Endothelial cell of umbilical vein (primary cell): ENCODE measurements at regions not wholly inside any gene's neighbourhood (a gene's known extent, or its start where the extent isn't known, plus 50 kb on each side); places are given as distances from the start of the nearest gene placed in this dataset.

Experiments
- BruUV-seq: library from RNA; stranded (reverse); fragments of 400-500 nt; replicated peaks from 2 replicates; lab custom pipeline; 2021; lab: Mats Ljungman, UMichigan
- CTCF ChIA-PET: fragments of 300-600, 350-600 bp; sonication (Branson Sonifier 250); formaldehyde crosslinking; loops from one replicate; lab custom pipeline; 2021; ENCODE audit warnings: antibody characterized with exemption, inconsistent platforms; lab: Charles Lee
- POLR2A ChIA-PET: fragments of 300-600, 350-600 bp; sonication (Branson Sonifier 250); formaldehyde crosslinking; loops from one replicate; lab custom pipeline; 2021; ENCODE audit warnings: antibody characterized with exemption, inconsistent platforms; lab: Charles Lee
- DNase-seq: peaks from one replicate; pipeline ENCODE4 v3.0.0-alpha.2; 2011; ENCODE audit warnings: low read depth, low spot score
- FAIRE-seq: peaks from 2 replicates; lab custom pipeline; 2011; peaks lifted over from hg19 to GRCh38; lab: Jason Lieb, UNC
- H2AFZ ChIP-seq: 2 replicates; pipeline ENCODE4 v1.6.0; 2012; ENCODE audit warnings: low read depth, low read length, control low read depth, inconsistent platforms
- H3K27ac ChIP-seq: 2 replicates; pipeline ENCODE4 v1.5.1; 2011; ENCODE audit warnings: low read depth, mild to moderate bottlenecking, control low read depth, low read length, moderate library complexity; ENCODE audit not compliant: insufficient read depth
- H3K27me3 ChIP-seq, 2 experiments: 2 replicates each; pipeline versions ENCODE4 v1.6.0 to v1.6.1; 2011; ENCODE audit warnings: low read length in 2 of 2, mixed read lengths in 1 of 2; ENCODE audit not compliant: control insufficient read depth in 2 of 2, insufficient read depth in 2 of 2
- H3K36me3 ChIP-seq, 2 experiments: 2 replicates in 1 of 2; 3 replicates in 1 of 2; pipeline ENCODE4 v1.5.1; 2011; ENCODE audit warnings: low read length in 2 of 2, mild to moderate bottlenecking in 1 of 2, moderate library complexity in 1 of 2; ENCODE audit not compliant: control insufficient read depth in 2 of 2, insufficient read depth in 2 of 2; ENCODE audit errors: extremely low read depth in 1 of 2
- H3K4me1 ChIP-seq: 3 replicates; pipeline ENCODE4 v1.5.1; 2011; ENCODE audit warnings: mild to moderate bottlenecking, low read length; ENCODE audit not compliant: control insufficient read depth, insufficient read depth; ENCODE audit errors: extremely low read depth
- H3K4me2 ChIP-seq: 2 replicates; pipeline ENCODE4 v1.6.1; 2011; ENCODE audit warnings: low read length, control low read depth, mixed read lengths; ENCODE audit not compliant: insufficient read depth
- H3K4me3 ChIP-seq, 3 experiments: fragments of 200-600 bp in 1 of 3; sonication (generic), shearing (Covaris generic) in 1 of 3; replicated peaks in 1 of 3; 2 replicates each; pipeline ENCODE4 v1.5.1; 2011 to 2016; ENCODE audit warnings: control low read depth in 3 of 3, low read length in 3 of 3, mild to moderate bottlenecking in 2 of 3, inconsistent platforms in 1 of 3, low read depth in 1 of 3, moderate library complexity in 1 of 3; ENCODE audit not compliant: insufficient read depth in 1 of 3
- H3K79me2 ChIP-seq: 2 replicates; pipeline ENCODE4 v1.6.0; 2012; ENCODE audit warnings: low read length, inconsistent platforms; ENCODE audit not compliant: control insufficient read depth, insufficient read depth
- H3K9ac ChIP-seq: replicated peaks from 2 replicates; pipeline ENCODE3; 2011; ENCODE audit warnings: low read length, control low read depth; ENCODE audit not compliant: insufficient read depth; ENCODE audit errors: extremely low read depth
- H3K9me1 ChIP-seq: replicated peaks from 3 replicates; pipeline ENCODE4 v1.6.0; 2011; ENCODE audit warnings: mild to moderate bottlenecking, low read length; ENCODE audit not compliant: control insufficient read depth, insufficient read depth; ENCODE audit errors: extremely low read depth
- H3K9me3 ChIP-seq: replicated peaks from 2 replicates; pipeline ENCODE4 v1.5.1; 2012; ENCODE audit warnings: low read length, inconsistent platforms; ENCODE audit not compliant: control insufficient read depth, insufficient read depth
- H4K20me1 ChIP-seq: replicated peaks from 2 replicates; pipeline ENCODE3; 2011; ENCODE audit warnings: mild to moderate bottlenecking, low read length; ENCODE audit not compliant: control insufficient read depth, insufficient read depth; ENCODE audit errors: extremely low read depth
- EZH2 ChIP-seq: IDR thresholded peaks from 2 replicates; pipeline ENCODE4 v1.6.1; 2012; ENCODE audit warnings: borderline replicate concordance, low read depth, mild to moderate bottlenecking, moderate library complexity, low read length, inconsistent platforms; ENCODE audit not compliant: severe bottlenecking
- FOS ChIP-seq: IDR thresholded peaks from 2 replicates; pipeline ENCODE4 v1.6.1; 2011; ENCODE audit warnings: mild to moderate bottlenecking, low read length, moderate library complexity, borderline replicate concordance; ENCODE audit not compliant: insufficient read depth
- GATA2 ChIP-seq: IDR thresholded peaks from 2 replicates; pipeline ENCODE4 v1.7.0; 2011; ENCODE audit warnings: low read depth, mild to moderate bottlenecking, moderate library complexity, mixed read lengths, low read length; ENCODE audit not compliant: insufficient read length, insufficient read depth
- JUN ChIP-seq: IDR thresholded peaks from 2 replicates; pipeline ENCODE4 v1.6.1; 2011; ENCODE audit warnings: borderline replicate concordance, low read depth; ENCODE audit not compliant: insufficient read length, insufficient read depth
- MYC ChIP-seq: IDR thresholded peaks from one replicate; pipeline ENCODE4 v1.6.1; 2011; ENCODE audit warnings: mild to moderate bottlenecking, low read depth, low read length
- POLR2A ChIP-seq: IDR thresholded peaks from 2 replicates; pipeline ENCODE4 v1.6.1; 2012; ENCODE audit warnings: low read depth, mild to moderate bottlenecking, control low read depth, low read length
- POLR2AphosphoS5 ChIP-seq: IDR thresholded peaks from 2 replicates; pipeline ENCODE4 v1.6.1; 2012; ENCODE audit warnings: low read depth, mild to moderate bottlenecking, control low read depth, low read length, moderate library complexity; ENCODE audit not compliant: insufficient read depth
- dilution Hi-C: fragments of 300-500 bp; cut with MboI; formaldehyde crosslinking; loops from one replicate; pipeline ENCODE4 v1.15.0; 2019; ENCODE audit warnings: low sequenced_read_pairs; ENCODE audit not compliant: extremely low pct_ligation_motif_present
- intact Hi-C: fragments of 100-400 bp; cut with micrococcal nuclease; formaldehyde crosslinking; loops from one replicate; pipeline ENCODE4 v1.10.0; 2022
- TF ChIP-seq, protein P1 (sequence below), 2 donors: IDR thresholded peaks; 1 replicate in 1 of 2; 2 replicates in 1 of 2; pipeline ENCODE4 v1.5.1; 2011; ENCODE audit warnings: low read length in 2 of 2, mild to moderate bottlenecking in 2 of 2, moderate library complexity in 2 of 2, control low read depth in 1 of 2, inconsistent platforms in 1 of 2, low read depth in 1 of 2; ENCODE audit not compliant: insufficient read depth in 1 of 2; ENCODE audit errors: extremely low read depth in 1 of 2
- TF ChIP-seq, protein P2 (sequence below): IDR thresholded peaks from 2 replicates; pipeline ENCODE4 v1.6.1; 2011; ENCODE audit not compliant: insufficient read depth, insufficient read length

DNA sequence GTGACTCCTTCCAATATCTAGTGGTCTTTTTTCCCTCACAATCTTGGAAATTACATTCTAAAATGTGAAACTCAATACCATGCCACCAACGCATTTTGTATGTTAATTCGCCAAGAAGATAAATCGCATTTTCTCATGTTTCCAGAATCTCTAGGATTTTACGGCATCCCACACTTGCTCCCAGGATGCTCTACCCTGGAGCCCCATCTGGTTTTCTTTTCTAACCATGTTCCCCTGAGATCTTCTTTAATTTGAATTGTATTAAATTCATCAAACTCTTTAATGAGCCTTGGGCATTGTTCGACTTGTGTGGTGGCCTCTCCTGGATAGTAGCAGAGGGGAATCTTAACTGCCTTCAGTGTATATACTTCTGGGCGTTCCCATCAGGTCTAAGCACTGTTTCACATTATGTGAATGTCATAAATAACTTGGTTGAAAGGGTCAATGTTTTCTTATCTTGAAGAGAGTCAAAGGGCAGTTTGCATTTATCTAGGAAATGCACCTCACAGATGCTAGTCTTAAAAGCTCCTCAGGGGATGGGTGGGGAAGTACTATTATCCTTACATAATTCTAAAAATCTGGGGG, 169.1 kb upstream of the MEOX2 start:
- Histone ChIP-seq H3K9me3 (no peaks in the 10 kb centered on the region), H2AFZ (no peak overlapping the region), H3K79me2 (no peaks in the 10 kb centered on the region), H3K27ac (peak overlapping the region; percentile 86), H4K20me1 (no peaks in the 10 kb centered on the region), H3K9me1 (no peaks in the 10 kb centered on the region), H3K36me3 (no peaks in the 10 kb centered on the region), H3K27me3 (no peaks in the 10 kb centered on the region), H3K4me3 (no peak overlapping the region), H3K4me2 (peak overlapping the region; percentile 70), H3K9ac (no peak overlapping the region), H3K4me1 (peaks cover 32% of the 10 kb centered on the region)
- no TSS peak for BruUV-seq
- intact Hi-C loops (loop anchor here (2.0 to 10.0 kb wide), 2 partner anchors 17 to 531 kb away; no protein-coding TSS in a partner anchor), dilution Hi-C loops (no loop called here)
- ChIA-PET POLR2A (no interaction called here), CTCF (interaction anchor here (1.0 kb wide), 2 partner anchors 66 to 207 kb away, joined by 3 to 4 read pairs; no protein-coding TSS in a partner anchor)
- TF ChIP-seq GATA2 (no peak), POLR2AphosphoS5 (no peak), MYC (no peak), POLR2A (no peak), FOS (no peak), JUN (no peak), EZH2 (no peak)
- TF ChIP-seq, protein P1, sequence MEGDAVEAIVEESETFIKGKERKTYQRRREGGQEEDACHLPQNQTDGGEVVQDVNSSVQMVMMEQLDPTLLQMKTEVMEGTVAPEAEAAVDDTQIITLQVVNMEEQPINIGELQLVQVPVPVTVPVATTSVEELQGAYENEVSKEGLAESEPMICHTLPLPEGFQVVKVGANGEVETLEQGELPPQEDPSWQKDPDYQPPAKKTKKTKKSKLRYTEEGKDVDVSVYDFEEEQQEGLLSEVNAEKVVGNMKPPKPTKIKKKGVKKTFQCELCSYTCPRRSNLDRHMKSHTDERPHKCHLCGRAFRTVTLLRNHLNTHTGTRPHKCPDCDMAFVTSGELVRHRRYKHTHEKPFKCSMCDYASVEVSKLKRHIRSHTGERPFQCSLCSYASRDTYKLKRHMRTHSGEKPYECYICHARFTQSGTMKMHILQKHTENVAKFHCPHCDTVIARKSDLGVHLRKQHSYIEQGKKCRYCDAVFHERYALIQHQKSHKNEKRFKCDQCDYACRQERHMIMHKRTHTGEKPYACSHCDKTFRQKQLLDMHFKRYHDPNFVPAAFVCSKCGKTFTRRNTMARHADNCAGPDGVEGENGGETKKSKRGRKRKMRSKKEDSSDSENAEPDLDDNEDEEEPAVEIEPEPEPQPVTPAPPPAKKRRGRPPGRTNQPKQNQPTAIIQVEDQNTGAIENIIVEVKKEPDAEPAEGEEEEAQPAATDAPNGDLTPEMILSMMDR (IDR thresholded peaks at IDR 0.05; ENCODE audit: extremely low read depth in 1 of 2, insufficient read depth in 1 of 2, low read depth in 1 of 2, low read length in 2 of 2), result no peak
- TF ChIP-seq, protein P2, sequence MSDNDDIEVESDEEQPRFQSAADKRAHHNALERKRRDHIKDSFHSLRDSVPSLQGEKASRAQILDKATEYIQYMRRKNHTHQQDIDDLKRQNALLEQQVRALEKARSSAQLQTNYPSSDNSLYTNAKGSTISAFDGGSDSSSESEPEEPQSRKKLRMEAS, result no peak
- DNase-seq (peak; percentile 23), FAIRE-seq (no peak)
